ENCODE measurements at regions not wholly inside any gene's neighbourhood (a gene's known extent, or its start where the extent isn't known, plus 50 kb on each side); places are given as distances from the start of the nearest gene placed in this dataset.
"Not testable (repeated sequence)": the region's sequence is repeated elsewhere in the genome, so short reads cannot be mapped to it uniquely, and the experiment has no call there.

DNA sequence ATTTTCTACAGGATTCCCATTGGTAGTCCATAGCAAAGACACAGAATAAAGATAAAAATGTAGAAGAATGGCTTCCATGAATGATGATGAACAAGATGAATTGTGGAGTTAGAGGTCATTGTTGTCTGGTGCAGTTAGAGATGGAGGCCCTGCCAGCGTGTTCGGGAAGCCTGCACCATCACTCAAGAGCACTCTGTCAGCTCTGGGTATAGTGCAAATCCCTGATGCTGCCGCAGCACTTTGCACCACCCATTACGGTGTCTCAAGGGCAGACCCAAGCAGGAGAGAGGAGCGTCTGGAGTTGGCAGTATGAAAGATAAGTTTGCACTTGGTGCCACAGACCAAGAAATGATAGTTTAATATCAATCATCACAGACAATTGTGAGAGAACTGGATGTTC lies 181.6 kb upstream of the CHST9 start:
- no peak overlapping the region for H3K4me3 ChIP-seq (ENCODE audit: low read depth, low read length)
- no peak for DNase-seq (ENCODE audit: low read depth)

DNA sequence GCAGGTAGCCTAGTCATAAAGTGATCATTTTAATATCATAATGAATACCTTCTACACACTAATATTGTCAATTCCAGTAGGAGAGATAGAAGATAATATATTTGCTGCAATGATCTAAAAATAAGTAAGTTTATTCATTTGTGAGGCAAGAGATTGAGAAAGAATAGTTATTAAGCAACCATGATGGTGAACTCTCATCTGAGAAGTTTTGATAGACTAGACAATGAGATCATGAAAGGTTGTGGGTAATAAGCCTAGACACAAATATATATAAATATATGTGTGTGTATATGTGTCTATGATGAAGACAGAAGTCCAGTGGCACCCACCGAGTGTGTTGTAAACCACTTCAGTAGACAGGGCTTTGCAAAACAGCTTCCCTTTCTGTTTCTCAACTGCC lies 181.0 kb upstream of the CHST9 start:
- DNase-seq (ENCODE audit: low read depth) = no peak
- no peak overlapping the region for H3K4me3 ChIP-seq (ENCODE audit: low read depth, low read length)

DNA sequence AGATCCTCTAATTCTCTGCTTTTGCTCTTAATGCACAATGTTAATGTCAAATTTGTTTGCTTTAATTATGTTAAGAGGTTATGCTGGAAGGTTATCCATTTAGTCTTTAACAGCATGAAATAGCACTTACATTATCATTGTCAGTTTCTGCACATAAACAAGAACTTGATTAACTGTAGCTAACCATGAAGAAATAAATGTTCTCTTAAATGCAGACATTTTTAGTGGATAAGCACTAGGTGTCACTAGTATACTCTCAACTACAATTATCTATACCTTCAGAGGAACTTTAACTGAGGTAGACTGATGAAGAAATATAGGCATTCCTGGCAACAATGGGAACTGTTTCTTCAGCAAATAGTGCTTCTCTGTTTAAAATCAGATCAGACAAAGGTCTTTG lies 178.8 kb upstream of the CHST9 start:
- DNase-seq (ENCODE audit: low read depth) = no peak
- no peak overlapping the region for H3K4me3 ChIP-seq (ENCODE audit: low read depth, low read length)

DNA sequence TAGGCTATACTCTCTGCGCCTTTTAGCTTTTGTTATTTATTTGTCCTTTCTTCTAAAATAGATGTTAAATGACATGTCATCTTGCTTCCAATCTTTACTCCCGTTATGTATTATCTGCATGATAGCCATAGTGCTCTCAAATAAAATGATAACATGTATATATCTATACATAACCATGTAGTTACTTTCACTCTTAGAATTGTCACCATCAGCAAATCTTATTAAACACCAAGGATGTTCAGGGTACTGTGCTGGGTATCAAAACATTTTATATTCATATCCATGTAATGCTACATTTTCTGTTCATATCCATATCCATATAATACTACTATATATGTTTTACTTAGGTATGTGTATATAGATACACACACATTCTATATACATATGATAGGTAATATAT lies 176.4 kb upstream of the CHST9 start:
- DNase-seq (ENCODE audit: low read depth) = no peak
- H3K4me3 ChIP-seq (ENCODE audit: low read depth, low read length) = no peak overlapping the region

DNA sequence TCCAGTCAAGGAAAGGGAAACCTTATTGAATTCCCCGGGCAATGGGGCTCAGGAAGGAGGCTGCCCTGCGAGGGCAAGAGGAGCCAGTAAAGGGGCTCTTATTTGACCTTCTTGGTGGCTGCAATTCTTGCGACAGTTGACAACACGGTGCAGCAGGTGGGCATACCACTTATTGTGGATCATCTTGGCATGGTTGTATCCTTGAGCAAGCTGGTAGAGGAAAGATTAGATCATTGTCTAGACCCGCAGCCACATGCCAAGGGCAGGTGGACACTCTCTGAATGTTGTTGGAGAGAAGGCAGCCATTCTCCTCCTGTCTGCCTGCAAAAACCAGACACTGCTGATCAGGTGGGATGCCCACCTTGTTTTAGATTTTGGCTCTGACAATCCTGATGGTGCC lies 170.2 kb upstream of the CHST9 start:
- DNase-seq (ENCODE audit: low read depth) = no peak
- no peak overlapping the region for H3K4me3 ChIP-seq (ENCODE audit: low read depth, low read length)

DNA sequence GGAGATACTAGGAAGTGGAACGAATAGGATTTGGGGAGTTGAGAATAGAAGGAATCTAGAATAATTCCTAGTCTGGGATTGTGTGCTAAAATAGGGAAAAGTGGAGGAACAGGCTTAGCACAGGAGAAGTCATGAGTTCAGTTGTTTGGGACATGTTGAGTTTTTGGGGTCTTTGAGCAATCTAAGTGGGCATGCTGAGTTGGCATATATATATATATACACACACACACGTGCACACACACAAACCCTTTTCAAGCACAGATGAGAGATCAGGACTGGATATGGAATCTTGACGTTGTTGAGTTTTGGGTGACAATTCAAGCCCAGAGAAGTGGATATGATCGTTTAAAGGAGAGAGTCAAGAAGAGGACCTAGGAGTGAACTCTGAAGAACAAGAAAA lies 168.2 kb upstream of the CHST9 start:
- H3K4me3 ChIP-seq (ENCODE audit: low read depth, low read length) = no peak overlapping the region
- DNase-seq (ENCODE audit: low read depth) = no peak

DNA sequence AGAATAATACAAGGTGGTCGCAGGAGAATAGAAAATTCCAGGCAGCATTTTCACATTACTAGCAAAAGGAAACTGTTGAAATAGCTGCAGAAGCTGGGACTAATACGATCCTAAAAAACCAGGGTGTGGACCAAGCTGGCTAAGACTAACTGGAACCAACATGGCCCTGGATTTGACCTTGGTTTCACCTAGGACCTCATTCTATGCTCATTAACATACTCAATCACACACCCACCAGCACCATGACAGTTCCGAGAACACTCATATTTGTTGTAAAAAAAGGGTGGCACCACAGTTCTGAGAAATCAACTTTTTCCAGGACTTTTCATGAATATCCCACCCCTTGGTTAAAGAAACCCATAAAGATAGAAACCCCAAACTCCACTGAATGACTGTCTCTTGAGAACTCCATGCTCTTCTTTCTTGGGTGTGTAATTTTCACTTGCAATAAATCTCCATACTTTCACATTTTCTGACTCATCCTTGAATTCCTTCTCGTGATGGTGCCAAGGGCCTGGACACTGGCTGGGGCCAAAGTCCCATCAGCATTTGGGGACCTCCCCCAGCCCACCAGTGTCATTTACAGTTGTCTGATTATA lies 164.3 kb upstream of the CHST9 start:
- H3K4me3 ChIP-seq (ENCODE audit: low read depth, low read length) = no peak overlapping the region
- DNase-seq (ENCODE audit: low read depth) = no peak

DNA sequence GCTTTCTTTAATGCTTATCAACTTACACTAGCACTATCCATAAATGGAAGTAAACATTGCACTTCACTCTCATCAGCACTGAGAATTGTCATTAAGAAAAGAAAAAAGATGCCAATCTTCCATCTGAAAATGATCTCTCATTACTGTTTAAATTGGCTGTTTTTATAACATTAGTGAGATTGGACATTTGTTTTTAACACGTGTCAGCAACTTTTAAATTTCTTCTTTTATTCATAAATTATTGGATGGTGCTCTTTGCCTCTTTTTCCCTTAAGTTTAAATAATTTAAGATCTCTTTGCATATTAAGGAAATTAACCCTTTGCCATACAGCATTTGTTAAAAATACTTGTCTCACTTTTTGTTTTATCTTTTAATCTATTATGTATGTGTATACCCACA lies 146.5 kb upstream of the CHST9 start:
- no peak for DNase-seq (ENCODE audit: low read depth)
- H3K4me3 ChIP-seq (ENCODE audit: low read depth, low read length) = no peak overlapping the region

DNA sequence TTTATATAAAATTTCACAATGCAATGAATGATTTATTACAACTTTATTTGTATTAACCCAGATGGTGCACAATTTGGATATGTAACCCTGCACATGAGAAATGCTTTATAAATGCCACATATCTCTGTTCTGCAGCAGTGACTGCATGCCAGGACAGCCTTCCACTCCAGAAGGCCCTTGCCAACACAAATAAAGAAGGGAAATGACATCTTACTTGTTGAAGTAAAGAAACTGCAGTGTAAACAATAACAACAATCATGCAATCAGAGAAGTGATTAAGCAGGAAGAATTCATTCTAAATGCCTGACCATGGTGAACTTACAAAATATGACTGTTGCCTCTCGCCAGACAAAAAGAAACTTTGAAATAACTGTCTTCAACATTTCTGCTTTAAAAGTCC lies 129.9 kb upstream of the CHST9 start:
- DNase-seq (ENCODE audit: low read depth) = no peak
- no peak overlapping the region for H3K4me3 ChIP-seq (ENCODE audit: low read depth, low read length)

DNA sequence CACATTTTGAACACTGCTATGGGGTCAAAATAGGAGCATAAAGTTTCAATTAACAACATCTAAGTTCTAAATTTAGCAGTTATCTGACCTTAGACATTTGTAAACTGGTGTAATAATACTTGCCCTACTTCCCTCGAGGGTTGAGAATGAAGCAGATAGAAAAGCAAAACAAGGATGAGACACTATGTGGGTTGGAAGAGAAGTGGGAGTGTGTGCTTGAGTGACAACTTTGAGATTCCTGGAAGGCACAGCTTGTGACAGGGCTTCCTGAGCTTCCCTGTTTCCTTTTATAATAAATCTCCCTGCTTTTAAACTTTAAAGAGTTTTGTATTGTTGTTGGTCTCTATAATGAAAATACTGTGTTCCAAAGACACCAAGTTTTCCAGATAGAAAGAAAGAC lies 128.6 kb upstream of the CHST9 start:
- no peak for DNase-seq (ENCODE audit: low read depth)
- H3K4me3 ChIP-seq (ENCODE audit: low read depth, low read length) = no peak overlapping the region

DNA sequence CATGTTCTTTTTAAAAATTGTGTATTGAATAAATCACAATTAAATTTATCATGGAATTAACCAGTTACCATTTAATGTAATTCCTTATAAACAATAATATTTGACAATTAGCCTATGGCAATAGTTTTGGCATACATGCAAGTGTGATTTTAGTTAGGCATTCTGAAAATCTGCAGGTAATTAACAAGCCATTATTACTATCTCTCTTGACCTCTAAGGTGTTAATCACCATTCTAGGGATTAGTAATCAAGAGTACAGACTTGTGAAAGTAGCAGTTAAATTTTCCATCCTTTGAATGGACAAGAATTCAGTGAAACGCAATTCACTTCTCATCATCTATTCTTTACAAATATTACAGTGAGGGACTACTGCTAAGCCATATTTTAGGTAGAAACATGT lies 127.7 kb upstream of the CHST9 start:
- no peak for DNase-seq (ENCODE audit: low read depth)
- H3K4me3 ChIP-seq (ENCODE audit: low read depth, low read length) = no peak overlapping the region

DNA sequence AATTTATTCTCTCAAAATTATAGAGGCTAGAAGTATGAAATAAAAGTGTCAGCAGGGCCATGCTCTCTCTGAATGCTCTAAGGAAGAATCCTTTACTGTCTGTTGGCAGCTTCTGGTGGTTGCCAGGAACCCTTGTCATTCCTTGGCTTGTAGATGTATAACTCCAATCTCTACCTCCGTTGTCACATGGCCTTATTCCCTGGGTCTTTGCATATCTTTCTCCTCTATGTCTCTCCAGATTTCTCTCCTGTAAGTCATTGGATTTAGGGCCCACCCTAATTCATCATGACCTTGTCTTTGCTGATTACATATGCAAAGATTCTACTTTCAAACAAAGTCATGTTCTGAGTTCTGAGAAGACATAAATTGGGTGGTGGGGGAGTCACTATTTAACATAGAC lies 127.0 kb upstream of the CHST9 start:
- no peak for DNase-seq (ENCODE audit: low read depth)
- no peak overlapping the region for H3K4me3 ChIP-seq (ENCODE audit: low read depth, low read length)

DNA sequence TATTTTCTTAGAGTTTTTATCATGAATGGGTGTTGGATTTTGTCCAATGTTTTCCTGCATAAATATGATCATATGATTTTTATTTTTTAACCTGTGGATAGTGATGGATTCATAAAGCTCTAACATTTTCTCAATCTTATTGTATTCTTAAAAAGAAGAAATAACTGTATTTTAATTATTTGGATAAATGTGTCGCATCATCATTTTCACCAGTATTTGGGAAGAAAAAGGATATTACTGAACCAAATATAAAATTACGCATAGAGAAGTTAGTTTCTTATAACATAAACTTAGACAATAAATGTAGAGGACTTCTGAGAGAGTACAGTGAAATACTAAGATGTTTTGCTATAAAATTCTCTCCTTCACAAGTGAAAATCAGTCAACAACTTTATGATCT lies 126.0 kb upstream of the CHST9 start:
- no peak for DNase-seq (ENCODE audit: low read depth)

DNA sequence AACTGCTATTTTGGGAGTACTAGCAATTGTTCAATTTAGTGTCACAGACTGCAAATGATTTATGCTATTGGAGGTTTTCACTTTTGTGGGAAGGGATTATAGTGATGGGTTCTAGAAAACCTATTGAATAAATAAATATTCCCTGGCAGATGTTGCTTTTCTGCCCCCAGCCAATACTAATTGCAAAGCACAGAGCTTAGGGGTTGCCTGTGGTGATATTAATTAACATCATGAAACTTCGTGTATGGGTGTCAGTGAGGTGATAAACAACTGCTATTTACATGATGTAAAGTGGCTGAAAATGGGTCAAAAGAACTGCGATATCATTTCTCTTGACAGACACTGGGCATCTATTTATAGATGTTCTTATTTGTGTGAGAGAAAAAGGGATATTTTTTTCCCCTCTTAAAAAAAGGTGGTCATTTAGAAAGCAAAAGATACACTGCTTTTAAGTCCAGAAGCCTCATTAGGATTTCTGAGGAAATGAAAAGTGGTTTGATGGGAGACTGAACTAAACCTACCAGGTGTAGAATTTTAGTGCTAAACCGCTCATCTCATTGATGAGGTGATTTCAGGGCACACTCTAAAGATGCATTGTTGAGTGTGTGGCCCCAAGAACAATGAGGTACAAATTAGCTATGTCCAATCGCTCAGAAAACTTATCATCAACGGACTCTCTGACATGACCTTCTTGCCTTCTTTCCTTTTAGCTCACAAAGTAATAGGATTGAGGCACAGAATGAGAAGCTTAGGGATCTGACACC lies 116.7 kb upstream of the CHST9 start:
- H3K4me3 ChIP-seq (ENCODE audit: low read depth, low read length) = no peak overlapping the region
- no peak for DNase-seq (ENCODE audit: low read depth)

More for the DNA sequence above, 126.0 kb upstream of the CHST9 start:
- no peak overlapping the region for H3K4me3 ChIP-seq (ENCODE audit: low read depth, low read length)

DNA sequence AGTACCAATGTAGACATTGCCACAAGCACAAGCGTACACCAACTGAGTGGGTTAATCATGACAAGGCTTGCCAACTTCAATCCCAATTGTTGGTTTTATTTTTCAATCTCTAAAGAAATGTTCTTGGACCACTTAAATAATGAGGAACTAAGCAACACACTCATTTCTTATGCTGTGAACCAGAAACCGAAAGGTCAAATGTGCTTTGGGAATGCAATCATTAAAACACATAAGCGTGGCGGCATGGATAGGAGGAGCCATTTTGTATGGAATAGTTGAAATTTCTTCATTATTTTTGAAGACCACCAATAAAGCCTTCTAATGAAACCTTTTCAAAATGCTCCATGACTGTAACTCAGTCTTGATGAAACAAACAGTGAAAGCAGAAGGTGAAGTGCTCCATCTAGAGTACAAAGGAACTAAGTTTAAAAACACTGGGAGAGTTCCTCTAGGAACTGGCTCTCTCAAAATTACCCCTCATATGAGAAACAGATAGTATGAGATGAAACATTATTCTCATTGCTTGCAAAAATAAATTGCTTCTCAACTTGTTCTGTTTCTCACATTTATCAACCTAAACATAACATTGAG lies 113.2 kb upstream of the CHST9 start:
- no peak for DNase-seq (ENCODE audit: low read depth)
- H3K4me3 ChIP-seq (ENCODE audit: low read depth, low read length) = no peak overlapping the region

DNA sequence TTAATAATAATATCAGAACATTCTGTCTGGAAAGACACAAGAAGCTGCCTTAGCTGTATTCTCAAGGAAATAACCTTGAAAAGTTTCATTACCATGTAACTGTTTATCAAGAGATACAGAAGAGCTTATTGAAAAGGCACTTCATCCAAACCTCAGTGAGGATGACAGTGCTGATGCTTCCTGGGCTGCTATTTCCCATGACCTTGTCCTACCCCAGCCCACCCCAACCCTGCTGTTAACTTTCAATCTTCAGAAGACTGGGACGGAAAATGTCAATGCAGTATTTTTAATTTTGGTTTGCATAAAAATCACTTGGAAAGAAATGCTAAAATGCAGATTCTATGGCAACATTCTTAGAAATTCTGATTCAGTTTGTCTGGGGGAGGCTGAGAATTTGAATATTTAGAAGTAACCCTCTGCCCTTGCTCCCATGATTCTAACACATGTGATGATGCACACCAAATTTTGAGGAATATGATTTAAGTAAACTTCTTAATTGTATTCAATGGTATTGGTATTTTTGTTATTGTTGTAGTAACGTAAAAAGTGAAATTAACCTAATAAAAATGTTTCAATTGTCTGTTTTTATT lies 101.0 kb upstream of the CHST9 start:
- H3K4me3 ChIP-seq (ENCODE audit: low read depth, low read length); DNase-seq (ENCODE audit: low read depth): not testable (repeated sequence)

DNA sequence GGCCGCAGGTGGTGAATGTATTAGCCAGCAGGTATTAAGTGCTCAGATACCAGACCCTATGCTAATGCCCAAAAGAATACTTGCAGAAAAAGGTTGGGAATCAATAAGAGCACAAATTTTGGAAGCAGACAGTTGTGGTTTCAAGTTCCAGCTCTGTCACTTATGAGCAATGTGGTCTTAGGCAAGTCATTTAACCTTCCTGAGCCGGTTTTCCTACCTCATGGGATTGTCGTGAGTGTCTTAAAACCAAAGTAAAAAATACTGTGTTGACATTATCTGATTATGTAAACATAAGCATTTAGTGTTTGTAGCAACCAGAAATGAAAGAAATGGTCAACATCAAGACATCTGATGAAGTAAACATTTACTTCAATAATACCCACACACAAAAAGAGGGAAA lies 93.0 kb upstream of the CHST9 start:
- DNase-seq (ENCODE audit: low read depth) = no peak
- no peak overlapping the region for H3K4me3 ChIP-seq (ENCODE audit: low read depth, low read length)

DNA sequence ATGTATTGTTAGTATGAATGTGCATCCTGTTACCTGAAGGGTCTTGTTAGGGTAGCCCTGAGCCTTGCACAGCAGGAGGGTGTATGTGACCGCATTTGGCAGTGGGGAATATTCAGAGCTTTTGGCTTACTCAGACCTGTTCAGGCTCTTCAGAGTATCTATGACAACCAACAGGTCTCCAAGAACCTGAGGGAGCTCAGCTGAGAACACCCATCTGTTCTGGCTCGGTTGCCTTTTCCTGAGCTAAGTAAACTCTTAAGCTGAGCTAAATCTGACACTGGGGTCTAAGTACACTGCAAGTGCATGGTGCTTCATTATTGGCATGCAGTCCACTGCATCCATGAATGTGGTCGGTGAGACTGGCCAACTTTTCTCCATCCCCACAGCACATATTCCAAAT lies 92.4 kb upstream of the CHST9 start:
- no peak for DNase-seq (ENCODE audit: low read depth)
- no peak overlapping the region for H3K4me3 ChIP-seq (ENCODE audit: low read depth, low read length)

DNA sequence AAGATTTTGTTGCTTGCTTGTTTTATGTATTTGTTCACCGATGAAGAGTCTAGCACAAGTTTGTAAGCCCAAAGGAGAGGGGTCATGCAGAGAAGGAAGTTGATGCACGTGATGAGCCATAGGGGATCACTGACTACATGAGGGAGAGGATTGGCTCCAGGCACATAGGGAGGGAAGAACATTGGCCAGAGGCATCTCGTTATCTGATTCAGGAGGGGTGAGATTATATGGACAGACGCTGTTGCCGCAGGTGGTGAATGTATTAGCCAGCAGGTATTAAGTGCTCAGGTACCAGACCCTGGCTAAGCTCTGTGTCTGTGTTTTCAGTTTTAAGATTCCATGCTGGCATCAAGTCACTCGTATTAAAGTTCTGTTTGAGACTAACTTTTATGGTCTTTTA lies 91.8 kb upstream of the CHST9 start:
- H3K4me3 ChIP-seq (ENCODE audit: low read depth, low read length) = no peak overlapping the region
- no peak for DNase-seq (ENCODE audit: low read depth)

DNA sequence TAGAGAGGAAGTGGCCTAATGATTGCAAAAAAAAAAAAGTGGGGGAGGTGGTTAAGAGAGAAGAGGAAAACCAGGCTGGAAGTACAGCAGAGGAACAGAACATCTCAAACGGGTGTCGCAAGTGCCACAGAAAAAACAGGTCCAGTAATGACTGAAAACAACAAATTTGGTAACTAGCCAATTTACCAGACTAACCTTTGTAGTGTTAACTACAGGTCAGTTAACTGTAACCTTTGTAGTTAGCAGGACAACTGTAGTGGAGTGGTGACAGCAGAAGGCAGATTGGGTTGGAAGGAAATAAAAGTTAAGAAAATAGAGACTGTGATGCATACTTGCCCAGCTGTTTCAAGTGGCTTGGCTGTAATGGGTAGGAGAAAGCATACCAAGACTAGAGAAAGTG lies 91.4 kb upstream of the CHST9 start:
- H3K4me3 ChIP-seq (ENCODE audit: low read depth, low read length) = no peak overlapping the region
- no peak for DNase-seq (ENCODE audit: low read depth)

DNA sequence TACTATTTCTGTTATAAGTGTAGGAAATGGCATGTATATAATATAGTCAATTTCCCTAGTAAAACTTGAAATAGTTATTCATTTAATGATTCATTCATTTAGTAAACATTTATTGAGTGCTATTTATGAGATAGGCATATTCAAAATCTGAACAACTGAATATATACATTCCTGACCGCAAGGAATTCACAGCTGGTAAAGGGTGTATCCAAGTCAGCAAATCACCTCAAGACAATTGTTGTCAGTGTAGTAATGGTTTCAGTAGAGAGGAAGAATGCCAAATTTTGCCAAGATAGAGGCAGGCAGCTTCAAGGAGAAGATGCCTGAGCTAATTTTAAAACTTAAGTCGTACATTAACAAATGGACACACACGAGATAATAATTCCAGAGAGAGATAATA lies 89.8 kb upstream of the CHST9 start:
- H3K4me3 ChIP-seq (ENCODE audit: low read depth, low read length) = no peak overlapping the region
- no peak for DNase-seq (ENCODE audit: low read depth)
